ENCODE measurements at regions not wholly inside any gene's neighbourhood (a gene's known extent, or its start where the extent isn't known, plus 50 kb on each side); places are given as distances from the start of the nearest gene placed in this dataset.

DNA sequence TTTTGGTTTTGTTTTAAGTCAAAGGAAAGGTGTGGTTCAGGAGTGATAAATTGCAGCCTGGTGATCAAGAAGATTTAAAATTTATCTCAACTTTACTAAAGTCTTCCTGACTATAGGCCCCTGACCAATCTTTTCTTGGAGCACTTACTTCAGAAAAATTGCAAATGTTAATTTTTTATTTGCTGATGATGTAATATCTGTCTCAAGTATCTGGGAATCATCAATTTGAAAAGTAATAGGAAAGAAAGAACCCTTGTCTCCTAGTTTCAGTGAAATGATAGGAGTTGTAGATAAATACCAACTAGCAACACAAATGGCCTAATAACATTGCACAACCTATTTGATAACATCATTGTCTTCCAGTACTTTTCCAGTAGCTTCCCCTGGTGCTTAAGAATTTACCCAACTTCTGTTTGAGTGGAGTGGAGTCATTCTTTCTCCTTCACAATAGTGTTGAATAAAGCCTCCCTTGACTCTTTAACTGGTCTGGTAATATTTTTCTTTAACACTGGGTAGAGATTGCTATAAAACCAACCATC, 648.3 kb upstream of the ADGRB3 start:
- Histone ChIP-seq H3K27ac (ENCODE audit: control insufficient read depth, insufficient read depth) (no peak overlapping the region), H3K4me1 (ENCODE audit: control insufficient read depth, insufficient read depth, low read length) (no peaks in the 10 kb centered on the region), H3K4me2 (ENCODE audit: control insufficient read depth, insufficient read depth) (no peak overlapping the region), H3K27me3 (replicated peaks in 1 of 2; ENCODE audit: control insufficient read depth in 2 of 2, insufficient read depth in 2 of 2, low read length in 1 of 2) (no peaks in the 10 kb centered on the region), H2AFZ (ENCODE audit: control insufficient read depth, low read depth, low read length) (no peak overlapping the region), H3K9me3 (replicated peaks; ENCODE audit: control insufficient read depth, insufficient read depth, low read length) (no peaks in the 10 kb centered on the region), H3K36me3 (ENCODE audit: control insufficient read depth in 2 of 2, insufficient read depth in 2 of 2, low read length in 1 of 2) (no peaks in the 10 kb centered on the region), H3K9ac (ENCODE audit: control insufficient read depth, insufficient read depth, low read length) (no peak overlapping the region), H4K20me1 (ENCODE audit: control insufficient read depth, insufficient read depth) (no peaks in the 10 kb centered on the region), H3K4me3 (no peak overlapping the region), H3K79me2 (ENCODE audit: control insufficient read depth, insufficient read depth, low read length) (no peaks in the 10 kb centered on the region)
- CTCF ChIA-PET: no interaction called here
- BruUV-seq (replicated peaks): no TSS peak
- DNase-seq (ENCODE audit: low read depth, low spot score): no peak
- RAD21 ChIA-PET (ENCODE audit: unreplicated experiment): no interaction called here
- no peak for ATAC-seq
- FAIRE-seq: no peak
- in situ Hi-C loops (cut with MboI) (no loop called here), intact Hi-C loops (cut with micrococcal nuclease; ENCODE audit: unreplicated experiment) (no loop called here)
- SMC1A ChIA-PET (ENCODE audit: uncharacterized antibody, unreplicated experiment): no interaction called here
- POLR2A ChIA-PET: no interaction called here
- TF ChIP-seq IKZF2 (IDR thresholded peaks at IDR 0.05) (no peak), NBN (IDR thresholded peaks at IDR 0.05) (no peak)
- TF ChIP-seq, protein P1, sequence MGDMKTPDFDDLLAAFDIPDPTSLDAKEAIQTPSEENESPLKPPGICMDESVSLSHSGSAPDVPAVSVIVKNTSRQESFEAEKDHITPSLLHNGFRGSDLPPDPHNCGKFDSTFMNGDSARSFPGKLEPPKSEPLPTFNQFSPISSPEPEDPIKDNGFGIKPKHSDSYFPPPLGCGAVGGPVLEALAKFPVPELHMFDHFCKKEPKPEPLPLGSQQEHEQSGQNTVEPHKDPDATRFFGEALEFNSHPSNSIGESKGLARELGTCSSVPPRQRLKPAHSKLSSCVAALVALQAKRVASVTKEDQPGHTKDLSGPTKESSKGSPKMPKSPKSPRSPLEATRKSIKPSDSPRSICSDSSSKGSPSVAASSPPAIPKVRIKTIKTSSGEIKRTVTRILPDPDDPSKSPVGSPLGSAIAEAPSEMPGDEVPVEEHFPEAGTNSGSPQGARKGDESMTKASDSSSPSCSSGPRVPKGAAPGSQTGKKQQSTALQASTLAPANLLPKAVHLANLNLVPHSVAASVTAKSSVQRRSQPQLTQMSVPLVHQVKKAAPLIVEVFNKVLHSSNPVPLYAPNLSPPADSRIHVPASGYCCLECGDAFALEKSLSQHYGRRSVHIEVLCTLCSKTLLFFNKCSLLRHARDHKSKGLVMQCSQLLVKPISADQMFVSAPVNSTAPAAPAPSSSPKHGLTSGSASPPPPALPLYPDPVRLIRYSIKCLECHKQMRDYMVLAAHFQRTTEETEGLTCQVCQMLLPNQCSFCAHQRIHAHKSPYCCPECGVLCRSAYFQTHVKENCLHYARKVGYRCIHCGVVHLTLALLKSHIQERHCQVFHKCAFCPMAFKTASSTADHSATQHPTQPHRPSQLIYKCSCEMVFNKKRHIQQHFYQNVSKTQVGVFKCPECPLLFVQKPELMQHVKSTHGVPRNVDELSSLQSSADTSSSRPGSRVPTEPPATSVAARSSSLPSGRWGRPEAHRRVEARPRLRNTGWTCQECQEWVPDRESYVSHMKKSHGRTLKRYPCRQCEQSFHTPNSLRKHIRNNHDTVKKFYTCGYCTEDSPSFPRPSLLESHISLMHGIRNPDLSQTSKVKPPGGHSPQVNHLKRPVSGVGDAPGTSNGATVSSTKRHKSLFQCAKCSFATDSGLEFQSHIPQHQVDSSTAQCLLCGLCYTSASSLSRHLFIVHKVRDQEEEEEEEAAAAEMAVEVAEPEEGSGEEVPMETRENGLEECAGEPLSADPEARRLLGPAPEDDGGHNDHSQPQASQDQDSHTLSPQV (IDR thresholded peaks at IDR 0.05): no peak

DNA sequence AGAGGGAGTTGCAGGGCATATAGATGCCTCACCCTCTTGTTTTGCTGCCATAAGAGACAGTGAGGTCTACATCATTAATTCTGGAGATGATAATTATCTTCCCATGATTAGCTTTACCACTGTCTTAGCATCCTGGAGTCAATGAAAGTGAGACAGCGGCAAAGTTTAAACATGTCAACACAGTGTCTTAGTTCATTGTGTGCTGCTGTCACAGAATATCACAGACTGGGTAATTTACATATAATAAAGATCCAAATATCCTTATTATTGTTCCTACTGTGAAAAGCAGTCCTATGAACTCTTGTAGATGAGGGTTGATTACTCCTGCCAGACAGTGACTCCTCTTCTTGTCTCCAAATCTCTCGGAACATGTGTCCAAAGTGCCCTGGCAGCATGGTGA, 658.6 kb upstream of the ADGRB3 start:
- H3K4me1 ChIP-seq (ENCODE audit: control insufficient read depth, insufficient read depth, low read length): no peaks in the 10 kb centered on the region
- CTCF ChIA-PET: no interaction called here
- no peak overlapping the region for H3K27ac ChIP-seq (ENCODE audit: control insufficient read depth, insufficient read depth)
- no TSS peak for BruUV-seq (replicated peaks)
- H3K4me2 ChIP-seq (ENCODE audit: control insufficient read depth, insufficient read depth): no peak overlapping the region
- no peak overlapping the region for H3K9ac ChIP-seq (ENCODE audit: control insufficient read depth, insufficient read depth, low read length)
- no peaks in the 10 kb centered on the region for H3K9me3 ChIP-seq (replicated peaks; ENCODE audit: control insufficient read depth, insufficient read depth, low read length)
- 47% methylated on average over 2 of the region's 2 CpGs for WGBS (ENCODE audit: insufficient coverage, insufficient replicate concordance, low lambda C conversion rate, missing lambda C conversion rate)
- H3K36me3 ChIP-seq (ENCODE audit: control insufficient read depth in 2 of 2, insufficient read depth in 2 of 2, low read length in 1 of 2): no peaks in the 10 kb centered on the region
- FAIRE-seq (no peak), DNase-seq (ENCODE audit: low read depth, low spot score) (no peak), ATAC-seq (no peak)
- H3K4me3 ChIP-seq: no peak overlapping the region
- POLR2A ChIA-PET: no interaction called here
- in situ Hi-C loops (cut with MboI): no loop called here
- SMC1A ChIA-PET (ENCODE audit: uncharacterized antibody, unreplicated experiment): no interaction called here
- no peaks in the 10 kb centered on the region for H4K20me1 ChIP-seq (ENCODE audit: control insufficient read depth, insufficient read depth)
- H2AFZ ChIP-seq (ENCODE audit: control insufficient read depth, low read depth, low read length): no peak overlapping the region
- H3K79me2 ChIP-seq (ENCODE audit: control insufficient read depth, insufficient read depth, low read length): no peaks in the 10 kb centered on the region
- RAD21 ChIA-PET (ENCODE audit: unreplicated experiment): no interaction called here
- intact Hi-C loops (cut with micrococcal nuclease; ENCODE audit: unreplicated experiment): no loop called here
- no peaks in the 10 kb centered on the region for H3K27me3 ChIP-seq (replicated peaks in 1 of 2; ENCODE audit: control insufficient read depth in 2 of 2, insufficient read depth in 2 of 2, low read length in 1 of 2)
- TF ChIP-seq FOXK2 (IDR thresholded peaks at IDR 0.05) (no peak), NBN (IDR thresholded peaks at IDR 0.05) (no peak), SUPT20H (IDR thresholded peaks at IDR 0.05; ENCODE audit: borderline replicate concordance, control insufficient read depth, low read depth, low read length) (no peak), ATF7 (IDR thresholded peaks at IDR 0.05; ENCODE audit: low read depth) (no peak), YBX1 (IDR thresholded peaks at IDR 0.05) (no peak), DPF2 (IDR thresholded peaks at IDR 0.05) (no peak), HDAC2 (IDR thresholded peaks at IDR 0.05) (no peak), MEF2B (IDR thresholded peaks at IDR 0.05; ENCODE audit: partially characterized antibody, poor library complexity, severe bottlenecking) (no peak)
- TF ChIP-seq, protein P2, sequence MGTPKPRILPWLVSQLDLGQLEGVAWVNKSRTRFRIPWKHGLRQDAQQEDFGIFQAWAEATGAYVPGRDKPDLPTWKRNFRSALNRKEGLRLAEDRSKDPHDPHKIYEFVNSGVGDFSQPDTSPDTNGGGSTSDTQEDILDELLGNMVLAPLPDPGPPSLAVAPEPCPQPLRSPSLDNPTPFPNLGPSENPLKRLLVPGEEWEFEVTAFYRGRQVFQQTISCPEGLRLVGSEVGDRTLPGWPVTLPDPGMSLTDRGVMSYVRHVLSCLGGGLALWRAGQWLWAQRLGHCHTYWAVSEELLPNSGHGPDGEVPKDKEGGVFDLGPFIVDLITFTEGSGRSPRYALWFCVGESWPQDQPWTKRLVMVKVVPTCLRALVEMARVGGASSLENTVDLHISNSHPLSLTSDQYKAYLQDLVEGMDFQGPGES (IDR thresholded peaks at IDR 0.05): no peak
- TF ChIP-seq, protein P3, sequence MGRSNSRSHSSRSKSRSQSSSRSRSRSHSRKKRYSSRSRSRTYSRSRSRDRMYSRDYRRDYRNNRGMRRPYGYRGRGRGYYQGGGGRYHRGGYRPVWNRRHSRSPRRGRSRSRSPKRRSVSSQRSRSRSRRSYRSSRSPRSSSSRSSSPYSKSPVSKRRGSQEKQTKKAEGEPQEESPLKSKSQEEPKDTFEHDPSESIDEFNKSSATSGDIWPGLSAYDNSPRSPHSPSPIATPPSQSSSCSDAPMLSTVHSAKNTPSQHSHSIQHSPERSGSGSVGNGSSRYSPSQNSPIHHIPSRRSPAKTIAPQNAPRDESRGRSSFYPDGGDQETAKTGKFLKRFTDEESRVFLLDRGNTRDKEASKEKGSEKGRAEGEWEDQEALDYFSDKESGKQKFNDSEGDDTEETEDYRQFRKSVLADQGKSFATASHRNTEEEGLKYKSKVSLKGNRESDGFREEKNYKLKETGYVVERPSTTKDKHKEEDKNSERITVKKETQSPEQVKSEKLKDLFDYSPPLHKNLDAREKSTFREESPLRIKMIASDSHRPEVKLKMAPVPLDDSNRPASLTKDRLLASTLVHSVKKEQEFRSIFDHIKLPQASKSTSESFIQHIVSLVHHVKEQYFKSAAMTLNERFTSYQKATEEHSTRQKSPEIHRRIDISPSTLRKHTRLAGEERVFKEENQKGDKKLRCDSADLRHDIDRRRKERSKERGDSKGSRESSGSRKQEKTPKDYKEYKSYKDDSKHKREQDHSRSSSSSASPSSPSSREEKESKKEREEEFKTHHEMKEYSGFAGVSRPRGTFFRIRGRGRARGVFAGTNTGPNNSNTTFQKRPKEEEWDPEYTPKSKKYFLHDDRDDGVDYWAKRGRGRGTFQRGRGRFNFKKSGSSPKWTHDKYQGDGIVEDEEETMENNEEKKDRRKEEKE (IDR thresholded peaks at IDR 0.05): no peak
